Prostate gland (tissue), 2 donors: ENCODE measurements at regions not wholly inside any gene's neighbourhood (a gene's known extent, or its start where the extent isn't known, plus 50 kb on each side); places are given as distances from the start of the nearest gene placed in this dataset.

ENCODE experiments used
- CTCF ChIP-seq, 4 experiments: fragments of 200-600 bp in 2 of 4; fragments of 450-650 bp in 2 of 4; sonication (generic) in 2 of 4; IDR thresholded peaks; 1 replicate in 3 of 4; 2 replicates in 1 of 4; pipeline ENCODE4 v1.5.1; 2016 to 2019; ENCODE audit warnings: antibody characterized with exemption in 4 of 4, mild to moderate bottlenecking in 2 of 4, moderate library complexity in 2 of 4
- POLR2A ChIP-seq: fragments of 450-650 bp; IDR thresholded peaks from one replicate; pipeline ENCODE4 v1.6.1; 2016; ENCODE audit warnings: antibody characterized with exemption, mild to moderate bottlenecking

- TF ChIP-seq CTCF (IDR thresholded peaks at IDR 0.05) (no peak), POLR2A (no peak)
These were observed 53.0 kb upstream of the ACYP2 start for GRCh38 chr2:54062401-54062800.
